RWPE2 (cell line): ENCODE measurements at regions not wholly inside any gene's neighbourhood (a gene's known extent, or its start where the extent isn't known, plus 50 kb on each side); places are given as distances from the start of the nearest gene placed in this dataset.

Source experiments
- ATAC-seq: fragments of 200-7000 bp; cut with Tn5 transposase; 3 replicates; pipeline ENCODE4 v1.9.1; 2021; ENCODE audit warnings: low read depth
- DNase-seq: peaks from one replicate; pipeline ENCODE4 v3.0.0-alpha.2; 2020; ENCODE audit warnings: low spot score
- H3K27ac ChIP-seq: fragments of 450-650 bp; 2 replicates; pipeline ENCODE4 v1.5.1; 2017; ENCODE audit warnings: mild to moderate bottlenecking; ENCODE audit not compliant: poor library complexity, severe bottlenecking
- H3K27me3 ChIP-seq: fragments of 250-450 bp; sonication (Bioruptor Pico); 2 replicates; pipeline ENCODE4 v1.5.1; 2021; ENCODE audit warnings: mild to moderate bottlenecking, moderate library complexity; ENCODE audit not compliant: insufficient read depth, poor library complexity, severe bottlenecking
- H3K36me3 ChIP-seq: fragments of 250-450 bp; sonication (Bioruptor Pico); 2 replicates; pipeline ENCODE4 v1.5.1; 2020; ENCODE audit warnings: low read depth, mild to moderate bottlenecking, moderate library complexity
- H3K4me1 ChIP-seq: fragments of 250-450 bp; sonication (Bioruptor Pico); 2 replicates; pipeline ENCODE4 v1.5.1; 2021; ENCODE audit warnings: mild to moderate bottlenecking, moderate library complexity; ENCODE audit not compliant: insufficient read depth, poor library complexity, severe bottlenecking
- H3K4me3 ChIP-seq: fragments of 250-450 bp; sonication (Bioruptor Pico); 2 replicates; pipeline ENCODE4 v1.5.1; 2021; ENCODE audit warnings: mild to moderate bottlenecking, moderate library complexity; ENCODE audit not compliant: severe bottlenecking
- H3K9me3 ChIP-seq: fragments of 250-450 bp; sonication (Bioruptor Pico); 2 replicates; pipeline ENCODE4 v1.5.1; 2021; ENCODE audit warnings: mild to moderate bottlenecking, moderate library complexity; ENCODE audit not compliant: severe bottlenecking
- TF ChIP-seq, protein P1 (sequence below): fragments of 450-650 bp; IDR thresholded peaks from one replicate; pipeline ENCODE4 v1.5.1; 2017; ENCODE audit warnings: mild to moderate bottlenecking, moderate library complexity; ENCODE audit not compliant: poor library complexity, severe bottlenecking

DNA sequence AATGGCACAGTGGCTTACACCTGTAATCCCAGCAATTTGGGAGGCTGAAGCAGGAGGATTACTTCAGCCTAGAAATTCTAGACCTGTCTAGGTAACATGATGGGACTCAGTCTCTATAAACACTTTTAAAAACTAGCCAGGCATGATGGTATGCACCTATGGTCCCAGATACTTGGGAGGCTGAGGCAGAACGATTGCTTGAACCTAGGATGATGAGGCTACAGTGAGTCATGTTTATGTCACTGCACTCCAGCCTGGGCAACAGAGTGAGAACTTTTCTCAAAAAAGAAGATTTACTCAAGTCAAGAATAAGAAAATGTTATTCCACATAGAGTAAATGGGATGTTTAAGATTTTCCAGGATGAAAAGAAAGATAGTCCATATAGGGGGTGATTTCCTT, 158.6 kb downstream of the HNMT start:
- no peaks in the 10 kb centered on the region for H3K36me3 ChIP-seq
- peaks cover 19% of the 10 kb centered on the region for H3K4me1 ChIP-seq
- DNase-seq = no peak
- ATAC-seq = peak; percentile 27; the same call in 1 of the 3 replicates
- H3K27me3 ChIP-seq = no peaks in the 10 kb centered on the region
- H3K27ac ChIP-seq = peak overlapping the region; percentile 72
- H3K9me3 ChIP-seq = no peaks in the 10 kb centered on the region
- H3K4me3 ChIP-seq = no peak overlapping the region
- TF ChIP-seq, protein P1, sequence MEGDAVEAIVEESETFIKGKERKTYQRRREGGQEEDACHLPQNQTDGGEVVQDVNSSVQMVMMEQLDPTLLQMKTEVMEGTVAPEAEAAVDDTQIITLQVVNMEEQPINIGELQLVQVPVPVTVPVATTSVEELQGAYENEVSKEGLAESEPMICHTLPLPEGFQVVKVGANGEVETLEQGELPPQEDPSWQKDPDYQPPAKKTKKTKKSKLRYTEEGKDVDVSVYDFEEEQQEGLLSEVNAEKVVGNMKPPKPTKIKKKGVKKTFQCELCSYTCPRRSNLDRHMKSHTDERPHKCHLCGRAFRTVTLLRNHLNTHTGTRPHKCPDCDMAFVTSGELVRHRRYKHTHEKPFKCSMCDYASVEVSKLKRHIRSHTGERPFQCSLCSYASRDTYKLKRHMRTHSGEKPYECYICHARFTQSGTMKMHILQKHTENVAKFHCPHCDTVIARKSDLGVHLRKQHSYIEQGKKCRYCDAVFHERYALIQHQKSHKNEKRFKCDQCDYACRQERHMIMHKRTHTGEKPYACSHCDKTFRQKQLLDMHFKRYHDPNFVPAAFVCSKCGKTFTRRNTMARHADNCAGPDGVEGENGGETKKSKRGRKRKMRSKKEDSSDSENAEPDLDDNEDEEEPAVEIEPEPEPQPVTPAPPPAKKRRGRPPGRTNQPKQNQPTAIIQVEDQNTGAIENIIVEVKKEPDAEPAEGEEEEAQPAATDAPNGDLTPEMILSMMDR = no peak

DNA sequence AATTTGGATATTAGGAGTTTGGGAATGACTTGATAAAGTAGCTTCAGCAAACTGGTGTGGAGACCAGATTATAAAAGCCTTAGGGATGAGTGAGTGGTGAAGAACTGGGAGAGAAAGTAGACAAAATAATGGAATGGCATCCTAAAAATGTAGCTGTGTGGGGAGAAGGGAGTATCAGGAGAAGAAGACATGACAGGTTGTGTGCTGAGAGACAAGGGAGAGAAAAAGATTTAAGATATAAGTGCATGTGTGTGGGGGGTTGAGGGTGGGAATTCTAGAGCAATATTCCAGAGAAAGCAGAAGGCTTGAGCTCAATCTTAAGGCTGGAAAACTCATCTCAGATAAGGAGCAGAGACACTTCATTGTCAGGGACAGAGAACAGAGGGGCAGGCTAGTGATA, 159.5 kb downstream of the HNMT start:
- no peak for DNase-seq
- Histone ChIP-seq H3K27me3 (no peaks in the 10 kb centered on the region), H3K9me3 (no peaks in the 10 kb centered on the region), H3K27ac (peak overlapping the region; percentile 72), H3K36me3 (no peaks in the 10 kb centered on the region), H3K4me1 (peaks cover 19% of the 10 kb centered on the region), H3K4me3 (no peak overlapping the region)
- TF ChIP-seq, protein P1 = no peak
- no peak for ATAC-seq

DNA sequence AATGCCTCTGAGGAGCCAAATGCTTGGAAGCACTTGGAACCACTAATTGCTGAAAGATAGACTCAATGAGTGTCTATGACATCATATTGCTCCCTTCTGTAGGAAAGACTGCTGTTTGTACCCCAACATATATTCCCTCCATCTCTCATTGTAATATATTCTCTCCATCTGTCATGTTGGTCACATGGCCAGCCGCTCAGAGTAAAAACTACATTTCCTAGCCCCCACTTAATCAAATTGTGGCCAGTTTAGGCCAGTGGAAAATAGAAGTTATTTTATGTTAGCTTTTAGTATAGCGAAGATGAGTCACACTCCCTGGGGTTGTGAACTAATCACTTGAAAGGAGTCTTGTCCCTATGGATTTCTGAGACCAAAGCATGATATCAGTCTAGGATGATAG, 160.2 kb downstream of the HNMT start:
- Histone ChIP-seq H3K27ac (no peak overlapping the region), H3K9me3 (no peaks in the 10 kb centered on the region), H3K4me3 (no peak overlapping the region), H3K36me3 (no peaks in the 10 kb centered on the region), H3K27me3 (no peaks in the 10 kb centered on the region), H3K4me1 (peaks cover 19% of the 10 kb centered on the region)
- no peak for DNase-seq
- TF ChIP-seq, protein P1 = no peak
- no peak for ATAC-seq

DNA sequence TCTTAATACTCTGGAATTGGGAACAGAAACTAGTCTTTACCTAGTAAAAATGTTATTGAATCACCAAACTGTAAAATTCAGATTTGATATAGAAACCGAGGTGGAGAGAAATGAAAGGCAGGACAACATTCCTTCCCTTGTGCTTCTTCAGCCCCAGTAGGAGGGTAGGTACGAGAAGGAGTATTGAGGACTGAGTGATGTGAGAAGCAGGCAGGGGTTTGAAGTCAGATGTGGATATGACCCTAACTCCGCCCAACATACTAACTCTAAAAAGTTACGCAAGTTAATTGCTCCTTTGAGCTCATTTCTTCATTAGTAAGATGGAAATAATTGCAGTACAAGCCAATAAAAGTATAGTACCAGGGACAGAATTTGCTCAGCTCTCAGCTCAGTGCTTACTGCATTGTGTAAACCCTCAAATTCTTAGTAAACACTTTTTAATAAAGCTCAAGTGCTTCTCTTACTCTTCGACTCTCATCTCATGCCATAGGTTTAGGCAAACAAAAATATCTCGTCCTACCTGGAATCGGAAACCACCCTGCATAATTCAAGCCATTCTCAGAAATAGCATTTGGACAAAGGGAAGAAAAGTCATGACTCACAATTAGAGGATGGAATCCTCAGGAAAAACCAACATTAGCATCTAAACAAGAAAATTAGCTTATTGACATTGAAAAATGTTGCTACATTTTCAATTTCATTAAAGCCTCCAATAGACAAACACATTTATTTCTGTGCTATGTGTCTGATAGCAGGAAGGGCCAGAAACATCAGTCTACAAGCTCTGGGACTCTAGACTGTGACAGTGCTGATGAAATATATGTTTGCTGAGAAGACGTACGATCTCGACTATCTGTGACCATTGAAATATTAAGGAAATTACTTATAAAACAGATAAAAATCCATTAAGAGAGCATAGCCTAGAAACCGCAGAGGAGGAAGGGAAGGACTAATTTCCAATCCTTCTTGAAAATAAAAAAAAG, 161.3 kb downstream of the HNMT start:
- Histone ChIP-seq H3K27ac (no peak overlapping the region), H3K4me3 (no peak overlapping the region), H3K36me3 (no peaks in the 10 kb centered on the region), H3K9me3 (no peaks in the 10 kb centered on the region), H3K4me1 (peaks cover 19% of the 10 kb centered on the region), H3K27me3 (no peaks in the 10 kb centered on the region)
- ATAC-seq (no peak), DNase-seq (no peak)
- TF ChIP-seq, protein P1 = no peak

DNA sequence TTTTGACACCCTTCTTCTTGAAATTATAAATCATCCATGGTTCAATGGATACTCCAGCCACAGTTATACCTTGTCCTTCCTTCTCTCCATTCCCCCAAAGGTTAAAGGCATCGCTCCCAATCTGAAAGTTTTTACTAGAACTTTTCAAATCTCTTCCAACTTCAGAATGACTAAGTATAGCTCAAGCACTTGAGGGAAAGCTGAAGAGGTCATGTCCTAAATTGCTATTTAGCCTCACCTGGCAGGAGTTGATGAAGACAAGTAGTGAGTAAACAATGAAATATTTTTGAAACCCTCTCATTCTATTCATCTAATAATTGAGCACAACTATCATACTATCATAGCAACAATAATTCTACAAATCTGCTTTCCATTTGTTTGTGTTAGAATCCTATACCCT, 167.8 kb downstream of the HNMT start:
- ATAC-seq (no peak), DNase-seq (no peak)
- no peaks in the 10 kb centered on the region for H3K27me3 ChIP-seq
- H3K27ac ChIP-seq = no peak overlapping the region
- no peaks in the 10 kb centered on the region for H3K9me3 ChIP-seq
- H3K36me3 ChIP-seq = no peaks in the 10 kb centered on the region
- TF ChIP-seq, protein P1 = no peak
- no peak overlapping the region for H3K4me3 ChIP-seq
- no peaks in the 10 kb centered on the region for H3K4me1 ChIP-seq
